Nephron progenitor cell (in vitro differentiated cells): ENCODE measurements at regions not wholly inside any gene's neighbourhood (a gene's known extent, or its start where the extent isn't known, plus 50 kb on each side); places are given as distances from the start of the nearest gene placed in this dataset.

Source experiments
- DNase-seq: peaks from one replicate; pipeline ENCODE4 v3.0.0; 2021
- H3K27ac Mint-ChIP-seq: 2 replicates; pipeline ENCODE4 v1.8.0; 2021; ENCODE audit warnings: mild to moderate bottlenecking, moderate library complexity, mixed read lengths
- H3K27me3 Mint-ChIP-seq: 2 replicates; pipeline ENCODE4 v1.8.0; 2021; ENCODE audit warnings: mild to moderate bottlenecking, low read depth, mixed read lengths; ENCODE audit not compliant: poor library complexity
- H3K36me3 Mint-ChIP-seq: 2 replicates; pipeline ENCODE4 v1.8.0; 2021; ENCODE audit warnings: low read depth, mixed read lengths
- H3K4me1 Mint-ChIP-seq: 2 replicates; pipeline ENCODE4 v1.8.0; 2021; ENCODE audit warnings: mixed read lengths
- H3K4me3 Mint-ChIP-seq: 2 replicates; pipeline ENCODE4 v1.8.0; 2021; ENCODE audit warnings: mild to moderate bottlenecking, moderate library complexity, mixed read lengths
- H3K9me3 Mint-ChIP-seq: 2 replicates; pipeline ENCODE4 v1.8.0; 2021; ENCODE audit warnings: mild to moderate bottlenecking, moderate library complexity, mixed read lengths
- CTCF ChIP-seq: fragments of 200-600 bp; sonication (generic); IDR thresholded peaks from 2 replicates; pipeline ENCODE4 v1.5.0; 2021; ENCODE audit warnings: antibody characterized with exemption

DNA sequence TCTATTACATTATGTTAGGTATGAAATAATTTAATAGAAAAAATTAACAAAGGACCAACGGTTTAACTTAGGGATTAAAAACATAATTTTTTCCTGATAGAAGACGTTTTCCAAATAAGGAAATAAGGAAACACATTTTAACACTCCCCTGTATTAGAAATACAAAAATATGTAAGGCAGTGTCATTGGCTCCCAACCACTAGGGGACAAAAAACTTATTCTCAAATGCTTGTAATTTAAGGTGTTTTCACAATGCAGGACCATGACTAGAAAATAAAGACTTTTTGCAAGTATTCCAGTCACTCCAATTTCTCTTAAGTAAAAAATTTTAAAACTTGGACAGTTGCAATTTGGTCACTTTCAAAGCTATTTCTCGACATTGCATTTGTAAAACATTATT is 98.8 kb upstream of the ODAD2 start:
- no peaks in the 10 kb centered on the region for H3K36me3 Mint-ChIP-seq
- no peaks in the 10 kb centered on the region for H3K9me3 Mint-ChIP-seq
- no peaks in the 10 kb centered on the region for H3K4me1 Mint-ChIP-seq
- no peaks in the 10 kb centered on the region for H3K27me3 Mint-ChIP-seq
- no peak for TF ChIP-seq CTCF
- no peak overlapping the region for H3K4me3 Mint-ChIP-seq
- DNase-seq: no peak
- no peak overlapping the region for H3K27ac Mint-ChIP-seq

GRCh38 chr10:28095791-28096378 is 97.0 kb upstream of the ODAD2 start:
- TF ChIP-seq CTCF: no peak
- no peak overlapping the region for H3K27ac Mint-ChIP-seq
- no peaks in the 10 kb centered on the region for H3K27me3 Mint-ChIP-seq
- H3K36me3 Mint-ChIP-seq: no peaks in the 10 kb centered on the region
- H3K4me3 Mint-ChIP-seq: no peak overlapping the region
- no peaks in the 10 kb centered on the region for H3K4me1 Mint-ChIP-seq
- no peak for DNase-seq
- H3K9me3 Mint-ChIP-seq: no peaks in the 10 kb centered on the region

DNA sequence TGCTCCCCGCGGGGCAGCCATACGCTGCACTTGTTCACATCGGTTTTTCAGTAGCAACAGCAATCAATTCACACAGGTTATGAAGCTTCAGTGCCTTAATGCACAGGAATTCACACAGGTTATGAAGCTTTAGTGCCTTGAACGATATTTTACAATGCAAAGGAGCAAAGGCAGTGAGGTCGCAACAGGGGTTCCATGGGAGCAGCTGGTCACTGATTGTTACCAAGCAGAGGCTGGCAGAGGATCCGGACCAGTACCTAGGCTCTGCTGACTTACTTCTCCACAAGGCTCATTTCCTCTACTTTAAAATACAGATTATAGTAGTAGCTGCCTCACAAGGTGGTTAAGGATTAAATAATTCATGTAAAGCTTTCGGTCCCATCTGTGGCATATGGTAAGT is 95.2 kb upstream of the ODAD2 start:
- no peak overlapping the region for H3K4me3 Mint-ChIP-seq
- H3K9me3 Mint-ChIP-seq: no peaks in the 10 kb centered on the region
- H3K27me3 Mint-ChIP-seq: no peaks in the 10 kb centered on the region
- no peak overlapping the region for H3K27ac Mint-ChIP-seq
- H3K36me3 Mint-ChIP-seq: no peaks in the 10 kb centered on the region
- DNase-seq: no peak
- H3K4me1 Mint-ChIP-seq: no peaks in the 10 kb centered on the region
- no peak for TF ChIP-seq CTCF

- no peak for TF ChIP-seq CTCF
- Mint-ChIP-seq H3K9me3 (no peaks in the 10 kb centered on the region), H3K27me3 (peaks cover 1% of the 10 kb centered on the region), H3K27ac (no peak overlapping the region), H3K4me1 (no peaks in the 10 kb centered on the region), H3K36me3 (peaks cover 4% of the 10 kb centered on the region), H3K4me3 (no peak overlapping the region)
- no peak for DNase-seq
Observed at GRCh38 chr10:28091913-28092312, 93.0 kb upstream of the ODAD2 start.

DNA sequence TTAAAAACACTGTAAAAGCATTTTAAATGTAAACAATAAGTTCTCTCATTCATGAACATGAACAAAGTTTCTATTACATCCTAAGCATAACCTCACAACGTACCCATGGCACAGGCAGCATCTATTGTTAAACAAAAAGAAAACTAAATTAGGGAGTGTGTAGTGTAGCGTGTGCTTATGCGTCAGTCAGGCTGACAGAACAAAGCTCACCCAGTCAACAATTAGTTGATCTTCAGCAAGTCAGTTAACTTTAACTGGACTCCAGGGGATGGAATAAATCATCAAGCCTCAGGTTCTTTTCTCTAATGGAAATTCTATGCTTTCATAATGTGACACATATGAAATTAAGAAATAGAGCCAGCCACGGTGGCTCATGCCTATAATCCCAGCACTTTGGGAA is 91.6 kb upstream of the ODAD2 start:
- DNase-seq: no peak
- H3K9me3 Mint-ChIP-seq: peaks cover 2% of the 10 kb centered on the region
- peaks cover 5% of the 10 kb centered on the region for H3K36me3 Mint-ChIP-seq
- H3K27ac Mint-ChIP-seq: no peak overlapping the region
- no peak overlapping the region for H3K4me3 Mint-ChIP-seq
- H3K27me3 Mint-ChIP-seq: peaks cover 4% of the 10 kb centered on the region
- TF ChIP-seq CTCF: no peak
- no peaks in the 10 kb centered on the region for H3K4me1 Mint-ChIP-seq

GRCh38 chr10:28089467-28089866 is 90.6 kb upstream of the ODAD2 start:
- H3K4me3 Mint-ChIP-seq: no peak overlapping the region
- H3K27ac Mint-ChIP-seq: no peak overlapping the region
- H3K4me1 Mint-ChIP-seq: no peaks in the 10 kb centered on the region
- TF ChIP-seq CTCF: no peak
- DNase-seq: no peak
- peaks cover 6% of the 10 kb centered on the region for H3K9me3 Mint-ChIP-seq
- H3K36me3 Mint-ChIP-seq: peaks cover 5% of the 10 kb centered on the region
- H3K27me3 Mint-ChIP-seq: peaks cover 4% of the 10 kb centered on the region
